Naive thymus-derived CD4-positive, alpha-beta T cell (primary cell): ENCODE measurements at regions not wholly inside any gene's neighbourhood (a gene's known extent, or its start where the extent isn't known, plus 50 kb on each side); places are given as distances from the start of the nearest gene placed in this dataset.

Source experiments
- ATAC-seq: fragments of 150-1000 bp; cut with Tn5 transposase; 2 replicates; pipeline ENCODE4 v1.10.0; 2021; ENCODE audit warnings: mild to moderate bottlenecking, moderate library complexity
- CTCF ChIA-PET: fragments of 350-600 bp; sonication (Branson Sonifier 250); formaldehyde crosslinking; loops from one replicate; lab custom pipeline; 2021; ENCODE audit warnings: antibody characterized with exemption; lab: Charles Lee
- POLR2A ChIA-PET: fragments of 350-600 bp; sonication (Branson Sonifier 250); formaldehyde crosslinking; loops from one replicate; lab custom pipeline; 2021; ENCODE audit warnings: antibody characterized with exemption, inconsistent platforms; lab: Charles Lee
- DNase-seq, 9 donors: peaks; one replicate each; pipeline versions ENCODE4 v3.0.0 to v3.0.0-alpha.2; 2020 to 2022; ENCODE audit warnings: mixed read lengths in 1 of 9
- H3K27ac ChIP-seq: one replicate; pipeline ENCODE4 v1.7.0; 2013; ENCODE audit warnings: mild to moderate bottlenecking, low read depth, low read length, moderate library complexity
- H3K27me3 ChIP-seq, 2 donors: one replicate each; pipeline ENCODE4 v1.7.0; 2013; ENCODE audit warnings: low read length in 2 of 2, mild to moderate bottlenecking in 2 of 2, moderate library complexity in 2 of 2; ENCODE audit not compliant: control insufficient read depth in 2 of 2, insufficient read depth in 2 of 2
- H3K36me3 ChIP-seq, 3 experiments: 1 replicate in 2 of 3; 2 replicates in 1 of 3; pipeline ENCODE4 v1.7.0; 2013; ENCODE audit warnings: low read length in 3 of 3, mild to moderate bottlenecking in 3 of 3, moderate library complexity in 1 of 3; ENCODE audit not compliant: insufficient read depth in 3 of 3, control insufficient read depth in 2 of 3
- H3K4me1 ChIP-seq, 2 donors: one replicate each; pipeline ENCODE4 v1.7.0; 2013; ENCODE audit warnings: low read length in 2 of 2, mild to moderate bottlenecking in 2 of 2, moderate library complexity in 1 of 2; ENCODE audit not compliant: control insufficient read depth in 2 of 2, insufficient read depth in 2 of 2
- H3K4me3 ChIP-seq: 2 replicates; pipeline ENCODE4 v1.7.0; 2013; ENCODE audit warnings: mild to moderate bottlenecking, low read length
- H3K9me3 ChIP-seq, 3 experiments: 1 replicate in 2 of 3; 2 replicates in 1 of 3; pipeline ENCODE4 v1.7.0; 2013; ENCODE audit warnings: low read length in 3 of 3; ENCODE audit not compliant: control insufficient read depth in 2 of 3
- H3K27ac Mint-ChIP-seq, 9 donors: one replicate each; pipeline ENCODE4 v1.8.0; 2020 to 2022; ENCODE audit warnings: mixed read lengths in 9 of 9, mild to moderate bottlenecking in 8 of 9, moderate library complexity in 5 of 9, inconsistent platforms in 2 of 9
- H3K27me3 Mint-ChIP-seq, 5 donors: one replicate each; pipeline ENCODE4 v1.8.0; 2021 to 2022; ENCODE audit warnings: mixed read lengths in 5 of 5, mild to moderate bottlenecking in 1 of 5
- H3K36me3 Mint-ChIP-seq, 5 donors: one replicate each; pipeline ENCODE4 v1.8.0; 2020 to 2022; ENCODE audit warnings: mixed read lengths in 5 of 5, mild to moderate bottlenecking in 3 of 5, inconsistent platforms in 1 of 5
- H3K4me1 Mint-ChIP-seq, 7 donors: one replicate each; pipeline ENCODE4 v1.8.0; 2020 to 2022; ENCODE audit warnings: mixed read lengths in 7 of 7, mild to moderate bottlenecking in 3 of 7, inconsistent platforms in 1 of 7
- H3K4me3 Mint-ChIP-seq, 10 donors: one replicate each; pipeline ENCODE4 v1.8.0; 2020 to 2022; ENCODE audit warnings: mild to moderate bottlenecking in 10 of 10, mixed read lengths in 10 of 10, moderate library complexity in 6 of 10, inconsistent platforms in 2 of 10
- H3K9me3 Mint-ChIP-seq, 11 donors: one replicate each; pipeline ENCODE4 v1.8.0; 2020 to 2022; ENCODE audit warnings: mixed read lengths in 11 of 11, mild to moderate bottlenecking in 4 of 11, inconsistent platforms in 1 of 11, moderate library complexity in 1 of 11
- intact Hi-C, 2 donors: fragments of 100-400 bp; cut with micrococcal nuclease; formaldehyde crosslinking; loops; one replicate each; pipeline ENCODE4 v1.15.1; 2023

DNA sequence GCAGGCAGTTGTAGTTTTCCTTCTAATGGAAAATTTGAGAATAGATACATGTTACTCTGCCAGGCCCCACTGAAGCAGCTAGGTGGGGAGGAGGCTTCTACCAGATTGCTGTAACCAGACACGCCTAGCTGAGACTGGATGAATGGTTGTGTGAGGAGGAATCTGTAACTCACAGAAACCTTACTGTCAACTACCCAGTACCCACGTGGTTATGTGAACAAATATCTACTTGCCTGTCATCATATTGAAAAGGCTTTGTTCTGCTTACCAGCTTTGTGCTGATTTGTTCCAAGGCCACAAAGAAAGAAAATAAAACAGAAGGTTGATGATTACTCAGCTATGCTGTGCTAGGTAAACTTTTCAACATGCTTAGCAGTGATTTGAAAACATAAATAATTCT is 167.2 kb downstream of the CAPZA3 start:
- intact Hi-C loops = no loop called here

GRCh38 chr12:18906395-18906794 is 168.5 kb downstream of the CAPZA3 start:
- Mint-ChIP-seq H3K9me3 (peaks cover 0 to 12% (median 2%) of the 10 kb centered on the region in 11 donors), H3K27ac (no peak overlapping the region), H3K27me3 (peaks cover 0 to 3% (median 0%) of the 10 kb centered on the region in 5 donors), H3K36me3 (no peaks in the 10 kb centered on the region), H3K4me3 (no peak overlapping the region), H3K4me1 (no peaks in the 10 kb centered on the region)
- Histone ChIP-seq H3K27ac (no peak overlapping the region), H3K4me1 (no peaks in the 10 kb centered on the region), H3K9me3 (no peaks in the 10 kb centered on the region), H3K4me3 (no peak overlapping the region), H3K27me3 (no peaks in the 10 kb centered on the region), H3K36me3 (no peaks in the 10 kb centered on the region)
- intact Hi-C loops = no loop called here
- ATAC-seq = no peak
- POLR2A ChIA-PET = no interaction called here
- no peak for DNase-seq
- CTCF ChIA-PET = no interaction called here

More for the DNA sequence above, 167.2 kb downstream of the CAPZA3 start:
- Histone ChIP-seq H3K36me3 (no peaks in the 10 kb centered on the region), H3K4me3 (no peak overlapping the region), H3K27ac (no peak overlapping the region), H3K4me1 (no peaks in the 10 kb centered on the region), H3K9me3 (no peaks in the 10 kb centered on the region), H3K27me3 (no peaks in the 10 kb centered on the region)
- CTCF ChIA-PET = no interaction called here
- Mint-ChIP-seq H3K27me3 (peaks cover 0 to 3% (median 0%) of the 10 kb centered on the region in 5 donors), H3K9me3 (peaks cover 0 to 12% (median 4%) of the 10 kb centered on the region in 11 donors), H3K36me3 (no peaks in the 10 kb centered on the region), H3K27ac (no peak overlapping the region), H3K4me1 (no peaks in the 10 kb centered on the region), H3K4me3 (no peak overlapping the region)
- POLR2A ChIA-PET = no interaction called here
- ATAC-seq (no peak), DNase-seq (no peak)

DNA sequence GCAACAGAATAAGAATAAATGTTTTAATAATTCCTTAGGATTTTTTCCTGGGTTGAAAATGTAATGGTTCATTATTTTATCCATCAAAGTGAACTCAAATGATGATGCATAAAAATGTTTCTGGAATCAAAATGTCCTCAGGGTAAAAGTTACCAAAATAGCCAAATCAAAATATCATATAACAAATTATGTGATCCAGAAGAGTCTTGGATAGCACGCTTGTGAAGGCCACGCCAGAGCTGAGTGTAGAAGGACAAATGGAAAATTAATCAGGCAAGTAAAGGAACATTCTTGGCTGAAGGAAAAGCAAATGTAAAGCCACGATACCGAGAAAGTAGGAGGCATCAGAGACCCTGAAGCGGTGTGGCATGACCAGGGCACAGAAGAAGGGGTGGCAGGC is 169.2 kb downstream of the CAPZA3 start:
- Mint-ChIP-seq H3K27ac (no peak overlapping the region), H3K9me3 (peaks cover 0 to 10% (median 1%) of the 10 kb centered on the region in 11 donors), H3K36me3 (no peaks in the 10 kb centered on the region), H3K4me3 (no peak overlapping the region), H3K4me1 (no peaks in the 10 kb centered on the region), H3K27me3 (peaks cover 0 to 3% (median 0%) of the 10 kb centered on the region in 5 donors)
- intact Hi-C loops = no loop called here
- POLR2A ChIA-PET = no interaction called here
- H3K27me3 ChIP-seq = no peaks in the 10 kb centered on the region
- H3K4me3 ChIP-seq = no peak overlapping the region
- no peaks in the 10 kb centered on the region for H3K4me1 ChIP-seq
- H3K9me3 ChIP-seq = no peaks in the 10 kb centered on the region
- H3K36me3 ChIP-seq = no peaks in the 10 kb centered on the region
- CTCF ChIA-PET = no interaction called here
- DNase-seq = no peak
- no peak overlapping the region for H3K27ac ChIP-seq
- ATAC-seq = no peak

GRCh38 chr12:18907728-18908127 is 169.8 kb downstream of the CAPZA3 start:
- intact Hi-C loops = no loop called here
- Mint-ChIP-seq H3K4me3 (no peak overlapping the region), H3K27ac (no peak overlapping the region), H3K36me3 (no peaks in the 10 kb centered on the region), H3K9me3 (peaks cover 0 to 7% (median 3%) of the 10 kb centered on the region in 11 donors), H3K4me1 (no peaks in the 10 kb centered on the region), H3K27me3 (peaks cover 0 to 3% (median 0%) of the 10 kb centered on the region in 5 donors)
- Histone ChIP-seq H3K4me1 (no peaks in the 10 kb centered on the region), H3K4me3 (no peak overlapping the region), H3K27me3 (no peaks in the 10 kb centered on the region), H3K36me3 (no peaks in the 10 kb centered on the region), H3K27ac (no peak overlapping the region), H3K9me3 (no peaks in the 10 kb centered on the region)
- no peak for ATAC-seq
- POLR2A ChIA-PET = no interaction called here
- no peak for DNase-seq
- CTCF ChIA-PET = no interaction called here

GRCh38 chr12:18908191-18908590 is 170.3 kb downstream of the CAPZA3 start:
- intact Hi-C loops = no loop called here
- Mint-ChIP-seq H3K27me3 (peaks cover 0 to 3% (median 0%) of the 10 kb centered on the region in 5 donors), H3K4me3 (no peak overlapping the region), H3K4me1 (no peaks in the 10 kb centered on the region), H3K27ac (no peak overlapping the region), H3K9me3 (peaks cover 0 to 7% (median 3%) of the 10 kb centered on the region in 11 donors), H3K36me3 (no peaks in the 10 kb centered on the region)
- DNase-seq (no peak), ATAC-seq (no peak)
- Histone ChIP-seq H3K36me3 (no peaks in the 10 kb centered on the region), H3K4me1 (no peaks in the 10 kb centered on the region), H3K4me3 (no peak overlapping the region), H3K9me3 (no peaks in the 10 kb centered on the region), H3K27me3 (no peaks in the 10 kb centered on the region), H3K27ac (no peak overlapping the region)
- ChIA-PET POLR2A (no interaction called here), CTCF (no interaction called here)

- H3K27ac Mint-ChIP-seq = no peak overlapping the region
- H3K9me3 Mint-ChIP-seq = peaks cover 0 to 12% (median 0%) of the 10 kb centered on the region in 11 donors
- Histone ChIP-seq H3K9me3 (peaks cover 0 to 4% (median 0%) of the 10 kb centered on the region in 3 experiments), H3K27me3 (no peaks in the 10 kb centered on the region), H3K4me1 (no peaks in the 10 kb centered on the region), H3K36me3 (no peaks in the 10 kb centered on the region), H3K4me3 (no peak overlapping the region), H3K27ac (no peak overlapping the region)
- POLR2A ChIA-PET = no interaction called here
- ATAC-seq (no peak), DNase-seq (no peak)
- no peaks in the 10 kb centered on the region for H3K27me3 Mint-ChIP-seq
- H3K4me1 Mint-ChIP-seq = no peaks in the 10 kb centered on the region
- H3K4me3 Mint-ChIP-seq = no peak overlapping the region
- no peaks in the 10 kb centered on the region for H3K36me3 Mint-ChIP-seq
- CTCF ChIA-PET = interaction anchor here (0.6 to 0.7 kb wide), 2 partner anchors 18 to 50 kb away, joined by 3 read pairs; no protein-coding TSS in a partner anchor
- intact Hi-C loops = no loop called here
Observed at GRCh38 chr12:18919871-18920511, 182.1 kb downstream of the CAPZA3 start.

DNA sequence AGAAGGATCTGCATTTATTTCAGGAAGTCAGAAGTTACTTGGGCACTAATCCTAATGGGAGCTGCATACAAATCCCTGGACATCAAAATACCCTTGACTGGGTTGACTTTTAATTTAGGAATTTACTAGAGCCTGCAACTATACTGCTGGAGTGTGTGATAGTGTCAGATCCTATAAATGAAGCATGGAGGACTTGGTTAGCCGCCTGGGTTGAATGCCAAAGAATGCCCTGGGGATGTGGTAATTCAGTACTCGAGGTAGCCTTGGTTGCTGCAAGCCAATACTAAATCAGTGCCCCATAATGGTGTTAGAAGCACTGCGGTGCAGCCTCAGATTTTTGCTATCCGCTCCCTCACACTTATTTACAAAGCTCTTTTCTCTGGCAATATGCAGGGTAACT is 184.9 kb downstream of the CAPZA3 start:
- ChIA-PET CTCF (no interaction called here), POLR2A (no interaction called here)
- Mint-ChIP-seq H3K9me3 (peaks cover 0 to 8% (median 0%) of the 10 kb centered on the region in 11 donors), H3K36me3 (no peaks in the 10 kb centered on the region), H3K4me3 (no peak overlapping the region), H3K27ac (no peak overlapping the region), H3K27me3 (no peaks in the 10 kb centered on the region), H3K4me1 (no peaks in the 10 kb centered on the region)
- intact Hi-C loops = no loop called here
- H3K4me3 ChIP-seq = no peak overlapping the region
- H3K4me1 ChIP-seq = no peaks in the 10 kb centered on the region
- no peaks in the 10 kb centered on the region for H3K27me3 ChIP-seq
- no peaks in the 10 kb centered on the region for H3K36me3 ChIP-seq
- no peak for DNase-seq
- H3K27ac ChIP-seq = no peak overlapping the region
- H3K9me3 ChIP-seq = peaks cover 0 to 4% (median 0%) of the 10 kb centered on the region in 3 experiments
- ATAC-seq = no peak
